ENCODE measurements at regions not wholly inside any gene's neighbourhood (a gene's known extent, or its start where the extent isn't known, plus 50 kb on each side); places are given as distances from the start of the nearest gene placed in this dataset.

DNA sequence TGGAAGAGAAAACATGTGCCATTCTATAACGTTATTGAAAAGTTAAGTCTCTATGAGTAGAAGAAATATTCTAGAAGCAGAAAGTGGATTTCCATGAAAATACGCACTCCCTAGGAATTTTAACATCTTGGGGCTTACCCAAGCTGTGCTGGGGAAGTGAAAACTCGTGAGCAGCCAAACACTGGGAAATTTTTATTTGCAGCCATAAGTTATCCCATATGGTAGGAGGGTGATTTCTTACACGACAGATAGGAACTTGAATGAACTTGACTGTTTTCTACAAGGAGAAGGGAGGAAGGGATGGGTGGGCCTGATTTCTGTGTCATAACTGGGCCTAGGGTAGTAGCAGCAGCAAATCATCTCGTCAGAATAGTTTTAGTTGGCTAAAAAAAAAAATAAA lies 272.6 kb downstream of the ETAA1 start:
- H3K36me3 ChIP-seq (replicated peaks in 1 of 2; ENCODE audit: control insufficient read depth in 1 of 2, insufficient read depth in 2 of 2, low read length in 2 of 2), result no peaks in the 10 kb centered on the region
- H3K27ac ChIP-seq (ENCODE audit: extremely low read length, insufficient read depth, low read length), result no peak overlapping the region
- H3K27me3 ChIP-seq (ENCODE audit: control insufficient read depth in 1 of 2, insufficient read depth in 2 of 2, low read length in 2 of 2), result no peaks in the 10 kb centered on the region
- ChIA-PET POLR2A (no interaction called here), CTCF (ENCODE audit: low intra/inter-chr PET ratio, low total read pairs) (no interaction called here)
- H3K4me2 ChIP-seq (ENCODE audit: low read depth, low read length), result no peak overlapping the region
- intact Hi-C loops (cut with micrococcal nuclease; ENCODE audit: unreplicated experiment), result no loop called here
- no peak overlapping the region for H3K4me3 ChIP-seq (replicated peaks in 1 of 3; ENCODE audit: insufficient read depth in 1 of 3, low read depth in 2 of 3, low read length in 3 of 3)
- in situ Hi-C loops (cut with HindIII; ENCODE audit: extremely low pct_ligation_motif_present, low pct_unique_long_range_greater_than_20kb), result no loop called here
- no peaks in the 10 kb centered on the region for H4K20me1 ChIP-seq (ENCODE audit: insufficient read depth, low read length)
- DNase-seq (ENCODE audit: low spot score) (no peak), ATAC-seq (no peak), FAIRE-seq (no peak)
- H3K4me1 ChIP-seq (ENCODE audit: insufficient read depth, low read length), result peaks cover 16% of the 10 kb centered on the region
- H3K79me2 ChIP-seq (ENCODE audit: insufficient read depth, low read length), result no peaks in the 10 kb centered on the region
- no TSS peak for BruUV-seq (replicated peaks)
- no peaks in the 10 kb centered on the region for H3K9me3 ChIP-seq (ENCODE audit: low read length)
- no peak overlapping the region for H2AFZ ChIP-seq (ENCODE audit: low read length)
- WGBS (ENCODE audit: low lambda C conversion rate), result 15% methylated on average over 5 of the region's 5 CpGs
- TF ChIP-seq NCOA1 (CRISPR knock-in tag; IDR thresholded peaks at IDR 0.05) (no peak), IKZF4 (CRISPR knock-in tag; IDR thresholded peaks at IDR 0.05; ENCODE audit: borderline replicate concordance, low read depth, not compliant biosample characterization) (no peak), TP53 (CRISPR knock-in tag; conservative IDR thresholded peaks at IDR 0.05) (no peak), ZNF7 (CRISPR knock-in tag; IDR thresholded peaks at IDR 0.05) (no peak), SRF (IDR thresholded peaks at IDR 0.05; ENCODE audit: low read depth, low read length) (no peak), TEAD2 (CRISPR knock-in tag; IDR thresholded peaks at IDR 0.05) (no peak), GATA4 (IDR thresholded peaks at IDR 0.05; ENCODE audit: borderline replicate concordance, low read depth) (no peak), PHF5A (CRISPR knock-in tag; IDR thresholded peaks at IDR 0.05; ENCODE audit: low read depth, unreplicated experiment) (no peak), ZNF678 (CRISPR knock-in tag; IDR thresholded peaks at IDR 0.05) (no peak), BCL6 (CRISPR knock-in tag; IDR thresholded peaks at IDR 0.05) (no peak), FLYWCH1 (CRISPR knock-in tag; IDR thresholded peaks at IDR 0.05) (no peak), ZSCAN30 (CRISPR knock-in tag; IDR thresholded peaks at IDR 0.05) (no peak)
- TF ChIP-seq, protein P1, sequence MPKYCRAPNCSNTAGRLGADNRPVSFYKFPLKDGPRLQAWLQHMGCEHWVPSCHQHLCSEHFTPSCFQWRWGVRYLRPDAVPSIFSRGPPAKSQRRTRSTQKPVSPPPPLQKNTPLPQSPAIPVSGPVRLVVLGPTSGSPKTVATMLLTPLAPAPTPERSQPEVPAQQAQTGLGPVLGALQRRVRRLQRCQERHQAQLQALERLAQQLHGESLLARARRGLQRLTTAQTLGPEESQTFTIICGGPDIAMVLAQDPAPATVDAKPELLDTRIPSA (CRISPR knock-in tag; IDR thresholded peaks at IDR 0.05; ENCODE audit: borderline replicate concordance), result no peak
- TF ChIP-seq, protein P2, sequence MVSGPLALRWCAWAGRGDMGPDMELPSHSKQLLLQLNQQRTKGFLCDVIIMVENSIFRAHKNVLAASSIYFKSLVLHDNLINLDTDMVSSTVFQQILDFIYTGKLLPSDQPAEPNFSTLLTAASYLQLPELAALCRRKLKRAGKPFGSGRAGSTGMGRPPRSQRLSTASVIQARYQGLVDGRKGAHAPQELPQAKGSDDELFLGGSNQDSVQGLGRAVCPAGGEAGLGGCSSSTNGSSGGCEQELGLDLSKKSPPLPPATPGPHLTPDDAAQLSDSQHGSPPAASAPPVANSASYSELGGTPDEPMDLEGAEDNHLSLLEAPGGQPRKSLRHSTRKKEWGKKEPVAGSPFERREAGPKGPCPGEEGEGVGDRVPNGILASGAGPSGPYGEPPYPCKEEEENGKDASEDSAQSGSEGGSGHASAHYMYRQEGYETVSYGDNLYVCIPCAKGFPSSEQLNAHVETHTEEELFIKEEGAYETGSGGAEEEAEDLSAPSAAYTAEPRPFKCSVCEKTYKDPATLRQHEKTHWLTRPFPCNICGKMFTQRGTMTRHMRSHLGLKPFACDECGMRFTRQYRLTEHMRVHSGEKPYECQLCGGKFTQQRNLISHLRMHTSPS (CRISPR knock-in tag; IDR thresholded peaks at IDR 0.05; ENCODE audit: low read depth), result no peak
- TF ChIP-seq, protein P3, sequence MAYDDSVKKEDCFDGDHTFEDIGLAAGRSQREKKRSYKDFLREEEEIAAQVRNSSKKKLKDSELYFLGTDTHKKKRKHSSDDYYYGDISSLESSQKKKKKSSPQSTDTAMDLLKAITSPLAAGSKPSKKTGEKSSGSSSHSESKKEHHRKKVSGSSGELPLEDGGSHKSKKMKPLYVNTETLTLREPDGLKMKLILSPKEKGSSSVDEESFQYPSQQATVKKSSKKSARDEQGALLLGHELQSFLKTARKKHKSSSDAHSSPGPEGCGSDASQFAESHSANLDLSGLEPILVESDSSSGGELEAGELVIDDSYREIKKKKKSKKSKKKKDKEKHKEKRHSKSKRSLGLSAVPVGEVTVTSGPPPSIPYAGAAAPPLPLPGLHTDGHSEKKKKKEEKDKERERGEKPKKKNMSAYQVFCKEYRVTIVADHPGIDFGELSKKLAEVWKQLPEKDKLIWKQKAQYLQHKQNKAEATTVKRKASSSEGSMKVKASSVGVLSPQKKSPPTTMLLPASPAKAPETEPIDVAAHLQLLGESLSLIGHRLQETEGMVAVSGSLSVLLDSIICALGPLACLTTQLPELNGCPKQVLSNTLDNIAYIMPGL (CRISPR knock-in tag; IDR thresholded peaks at IDR 0.05; ENCODE audit: borderline replicate concordance in 1 of 2, low read depth in 1 of 2), result no peak
- H3K9ac ChIP-seq (ENCODE audit: insufficient read depth, low read depth, low read length), result no peak overlapping the region
